Loucy (cell line): ENCODE measurements at regions not wholly inside any gene's neighbourhood (a gene's known extent, or its start where the extent isn't known, plus 50 kb on each side); places are given as distances from the start of the nearest gene placed in this dataset.

Experiments
- H2AFZ ChIP-seq: fragments of 200-600 bp; sonication (generic); 2 replicates; pipeline ENCODE4 v1.6.0; 2016; ENCODE audit warnings: antibody characterized with exemption, mild to moderate bottlenecking, low read length, moderate library complexity
- H3F3A ChIP-seq: fragments of 200-600 bp; 2 replicates; pipeline ENCODE4 v1.6.0; 2016; ENCODE audit warnings: antibody characterized with exemption, low read depth, mild to moderate bottlenecking
- H3K27me3 ChIP-seq: fragments of 200-600 bp; sonication (generic); 2 replicates; pipeline ENCODE4 v1.6.1; 2014; ENCODE audit warnings: low read length, mild to moderate bottlenecking; ENCODE audit not compliant: insufficient read depth, poor library complexity, severe bottlenecking
- H3K36me3 ChIP-seq: fragments of 200-600 bp; sonication (generic); 2 replicates; pipeline ENCODE4 v1.6.1; 2016; ENCODE audit warnings: low read length; ENCODE audit not compliant: insufficient read depth
- H3K4me1 ChIP-seq: fragments of 200-600 bp; sonication (generic); 2 replicates; pipeline ENCODE4 v1.5.1; 2014; ENCODE audit warnings: low read length, mild to moderate bottlenecking; ENCODE audit not compliant: insufficient read depth, poor library complexity, severe bottlenecking
- H3K4me2 ChIP-seq: fragments of 200-600 bp; sonication (generic); 2 replicates; pipeline ENCODE4 v1.6.0; 2014; ENCODE audit warnings: antibody characterized with exemption, low read length, low read depth, mild to moderate bottlenecking; ENCODE audit not compliant: poor library complexity, severe bottlenecking
- H3K4me3 ChIP-seq: fragments of 200-600 bp; sonication (generic); 2 replicates; pipeline ENCODE4 v1.5.1; 2014; ENCODE audit warnings: low read length, mild to moderate bottlenecking, mixed read lengths; ENCODE audit not compliant: poor library complexity, severe bottlenecking
- H3K79me2 ChIP-seq: fragments of 200-600 bp; sonication (generic); 2 replicates; pipeline ENCODE4 v1.6.1; 2014; ENCODE audit warnings: low read length; ENCODE audit not compliant: insufficient read depth
- H3K9ac ChIP-seq: fragments of 200-600 bp; sonication (generic); 2 replicates; pipeline ENCODE4 v1.6.0; 2014; ENCODE audit warnings: mild to moderate bottlenecking, low read depth, low read length, moderate library complexity; ENCODE audit not compliant: poor library complexity, severe bottlenecking
- H3K9me2 ChIP-seq: fragments of 200-600 bp; sonication (generic); replicated peaks from 2 replicates; pipeline ENCODE4 v1.6.1; 2016; ENCODE audit warnings: low read depth, low read length, mixed read lengths
- H3K9me3 ChIP-seq: fragments of 200-600 bp; sonication (generic); 2 replicates; pipeline ENCODE4 v1.6.1; 2014; ENCODE audit warnings: mild to moderate bottlenecking, antibody characterized with exemption, low read length, low read depth; ENCODE audit not compliant: insufficient read depth
- H4K20me1 ChIP-seq: fragments of 200-600 bp; sonication (generic); 2 replicates; pipeline ENCODE4 v1.6.0; 2014; ENCODE audit warnings: antibody characterized with exemption, low read length, mild to moderate bottlenecking; ENCODE audit not compliant: insufficient read depth, poor library complexity, severe bottlenecking
- EZH2phosphoT487 ChIP-seq: fragments of 200-600 bp; IDR thresholded peaks from 2 replicates; pipeline ENCODE4 v1.6.1; 2018; ENCODE audit warnings: antibody characterized with exemption, mild to moderate bottlenecking, moderate library complexity, borderline replicate concordance
- TF ChIP-seq, protein P1 (sequence below): fragments of 200-600 bp; sonication (generic); conservative IDR thresholded peaks from 2 replicates; pipeline ENCODE4 v1.5.1; 2014; ENCODE audit warnings: mild to moderate bottlenecking, antibody characterized with exemption, low read length

DNA sequence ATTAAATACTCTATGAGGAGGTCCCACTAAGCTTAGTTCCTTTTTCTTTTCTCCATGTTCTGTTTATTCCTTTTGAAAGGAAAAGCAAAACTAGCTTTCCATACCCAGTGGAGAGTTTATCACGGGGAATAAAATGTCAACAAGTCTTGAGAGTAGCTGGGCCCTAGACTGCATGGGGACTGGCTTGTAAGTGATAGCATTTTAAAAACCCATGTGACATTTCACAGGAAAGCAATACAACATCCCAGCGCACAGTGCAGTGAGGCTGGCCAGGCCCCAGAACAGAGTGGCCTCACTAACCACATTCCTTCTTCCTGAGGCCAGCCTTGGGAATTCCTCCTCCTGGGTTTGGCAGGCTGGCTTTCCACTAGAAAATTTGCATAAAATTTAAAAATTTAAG lies 149.8 kb downstream of the DLEU7 start:
- Histone ChIP-seq H3F3A (no peaks in the 10 kb centered on the region), H2AFZ (no peak overlapping the region), H3K79me2 (no peaks in the 10 kb centered on the region), H3K4me3 (no peak overlapping the region), H3K9me3 (no peaks in the 10 kb centered on the region; the same call in 1 of the 2 replicates), H3K27me3 (no peaks in the 10 kb centered on the region), H3K36me3 (no peaks in the 10 kb centered on the region), H3K9ac (no peak overlapping the region), H3K4me2 (no peak overlapping the region), H4K20me1 (no peaks in the 10 kb centered on the region), H3K4me1 (peaks cover 27% of the 10 kb centered on the region), H3K9me2 (no peaks in the 10 kb centered on the region)
- TF ChIP-seq, protein P1, sequence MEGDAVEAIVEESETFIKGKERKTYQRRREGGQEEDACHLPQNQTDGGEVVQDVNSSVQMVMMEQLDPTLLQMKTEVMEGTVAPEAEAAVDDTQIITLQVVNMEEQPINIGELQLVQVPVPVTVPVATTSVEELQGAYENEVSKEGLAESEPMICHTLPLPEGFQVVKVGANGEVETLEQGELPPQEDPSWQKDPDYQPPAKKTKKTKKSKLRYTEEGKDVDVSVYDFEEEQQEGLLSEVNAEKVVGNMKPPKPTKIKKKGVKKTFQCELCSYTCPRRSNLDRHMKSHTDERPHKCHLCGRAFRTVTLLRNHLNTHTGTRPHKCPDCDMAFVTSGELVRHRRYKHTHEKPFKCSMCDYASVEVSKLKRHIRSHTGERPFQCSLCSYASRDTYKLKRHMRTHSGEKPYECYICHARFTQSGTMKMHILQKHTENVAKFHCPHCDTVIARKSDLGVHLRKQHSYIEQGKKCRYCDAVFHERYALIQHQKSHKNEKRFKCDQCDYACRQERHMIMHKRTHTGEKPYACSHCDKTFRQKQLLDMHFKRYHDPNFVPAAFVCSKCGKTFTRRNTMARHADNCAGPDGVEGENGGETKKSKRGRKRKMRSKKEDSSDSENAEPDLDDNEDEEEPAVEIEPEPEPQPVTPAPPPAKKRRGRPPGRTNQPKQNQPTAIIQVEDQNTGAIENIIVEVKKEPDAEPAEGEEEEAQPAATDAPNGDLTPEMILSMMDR: no peak
- TF ChIP-seq EZH2phosphoT487: no peak

DNA sequence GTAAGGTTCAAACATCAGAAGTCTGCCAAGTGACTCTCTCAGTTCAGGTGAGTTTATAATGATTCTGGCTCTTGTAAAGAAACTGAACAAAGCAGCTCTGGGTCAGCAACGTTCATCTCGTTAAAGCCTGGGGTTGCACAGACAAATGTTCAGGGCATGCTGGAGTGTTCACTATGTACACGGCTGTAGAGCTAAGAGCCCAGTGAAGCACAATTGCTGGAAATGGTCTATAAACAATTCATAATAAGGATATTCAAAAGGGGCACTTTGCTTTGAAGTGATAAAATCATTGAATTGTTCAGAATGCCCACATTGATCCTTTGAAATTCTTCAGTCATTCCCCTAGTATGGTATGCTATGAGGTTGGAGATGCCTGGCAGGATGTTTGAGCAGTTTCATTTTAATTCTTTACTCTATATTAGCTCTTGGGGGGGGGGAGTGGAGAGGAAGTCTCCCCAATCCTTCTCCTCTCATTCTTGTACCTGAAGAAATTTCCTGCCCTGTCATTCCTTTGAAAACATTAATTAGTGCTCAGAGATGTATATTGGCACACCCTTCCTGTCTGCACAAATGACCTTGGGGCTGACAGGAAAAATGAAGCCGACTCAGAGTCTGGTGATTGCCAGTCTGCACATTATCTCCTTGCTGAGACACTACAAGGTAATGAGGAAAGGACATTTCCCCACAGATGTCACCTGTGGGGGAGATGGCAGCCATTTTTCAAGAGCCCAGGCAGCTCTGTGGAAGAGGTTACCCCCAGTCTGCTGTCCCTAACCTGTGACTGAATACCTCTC lies 145.5 kb downstream of the DLEU7 start:
- no peaks in the 10 kb centered on the region for H3K27me3 ChIP-seq
- H4K20me1 ChIP-seq: no peaks in the 10 kb centered on the region
- no peaks in the 10 kb centered on the region for H3K36me3 ChIP-seq
- H3F3A ChIP-seq: no peaks in the 10 kb centered on the region
- no peaks in the 10 kb centered on the region for H3K9me2 ChIP-seq
- H3K9ac ChIP-seq: no peak overlapping the region
- peaks cover 9% of the 10 kb centered on the region for H3K4me1 ChIP-seq
- no peak overlapping the region for H3K4me3 ChIP-seq
- H3K79me2 ChIP-seq: no peaks in the 10 kb centered on the region
- no peak overlapping the region for H3K4me2 ChIP-seq
- TF ChIP-seq EZH2phosphoT487: no peak
- TF ChIP-seq, protein P1: no peak
- no peaks in the 10 kb centered on the region; the same call in 1 of the 2 replicates for H3K9me3 ChIP-seq
- no peak overlapping the region for H2AFZ ChIP-seq

DNA sequence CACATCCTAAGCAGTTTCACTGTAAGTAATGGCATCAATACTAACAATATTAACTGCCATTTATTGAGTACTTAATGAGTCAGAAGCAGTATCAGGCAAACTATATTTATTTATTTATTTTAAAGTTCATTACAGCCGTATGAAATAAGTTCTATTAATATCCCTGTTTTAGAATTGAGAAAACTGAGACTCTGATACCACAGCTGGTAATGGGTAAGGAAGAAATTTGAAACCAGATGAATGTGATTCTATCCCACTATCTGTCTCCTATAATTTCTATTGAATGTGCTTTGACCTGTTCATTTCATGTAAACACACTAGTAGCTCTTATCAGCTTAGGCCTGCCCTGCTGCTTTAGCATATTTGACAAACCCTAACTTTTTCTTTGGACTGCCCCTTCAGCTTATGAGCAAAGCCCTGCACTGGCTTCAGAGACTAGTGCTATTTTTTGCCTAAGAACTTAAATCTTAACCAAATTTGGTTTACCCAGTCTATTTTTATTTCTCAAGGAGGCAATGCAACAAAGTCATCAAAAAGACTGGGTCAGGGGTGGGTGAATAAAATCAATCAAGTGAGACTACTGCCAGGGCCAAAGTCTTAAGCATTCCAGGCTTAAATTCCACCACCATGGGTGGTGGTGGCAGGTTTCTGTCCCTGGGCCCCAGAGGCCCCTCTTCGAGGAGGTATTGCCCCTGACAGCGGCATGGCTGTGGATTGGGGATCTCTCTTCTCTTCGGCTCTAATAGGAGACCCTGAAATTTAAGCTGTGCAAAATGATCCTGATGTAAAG lies 143.4 kb downstream of the DLEU7 start:
- H3K4me1 ChIP-seq: peaks cover 9% of the 10 kb centered on the region
- no peak for TF ChIP-seq EZH2phosphoT487
- TF ChIP-seq, protein P1: no peak
- H3K9me2 ChIP-seq: no peaks in the 10 kb centered on the region
- no peaks in the 10 kb centered on the region for H3K79me2 ChIP-seq
- no peaks in the 10 kb centered on the region for H3F3A ChIP-seq
- no peaks in the 10 kb centered on the region for H3K36me3 ChIP-seq
- no peaks in the 10 kb centered on the region for H4K20me1 ChIP-seq
- H3K9ac ChIP-seq: no peak overlapping the region
- no peak overlapping the region for H2AFZ ChIP-seq
- no peaks in the 10 kb centered on the region; the same call in 1 of the 2 replicates for H3K9me3 ChIP-seq
- H3K4me2 ChIP-seq: no peak overlapping the region
- no peaks in the 10 kb centered on the region for H3K27me3 ChIP-seq
- no peak overlapping the region for H3K4me3 ChIP-seq
